ENCODE measurements at regions not wholly inside any gene's neighbourhood (a gene's known extent, or its start where the extent isn't known, plus 50 kb on each side); places are given as distances from the start of the nearest gene placed in this dataset.
"Not testable (repeated sequence)": the region's sequence is repeated elsewhere in the genome, so short reads cannot be mapped to it uniquely, and the experiment has no call there.

DNA sequence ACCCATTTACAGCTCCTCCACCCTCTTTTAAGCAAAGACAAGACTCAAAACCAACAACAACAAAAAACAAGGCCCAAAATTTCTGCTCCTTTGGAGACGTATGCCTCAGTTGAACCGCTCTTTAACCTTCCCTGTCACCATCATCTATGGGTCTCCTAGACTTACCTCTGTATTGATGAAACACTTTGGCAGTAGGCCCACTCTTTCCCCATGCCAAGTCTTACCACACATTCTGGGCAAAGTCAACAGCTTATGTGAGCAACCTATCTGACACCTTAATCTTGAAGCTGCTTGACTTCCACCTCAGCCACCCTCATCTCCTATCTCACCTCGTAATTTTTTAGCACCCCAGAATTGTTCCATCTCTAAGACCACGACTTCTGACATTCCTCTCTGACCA lies 99.7 kb upstream of the CXorf66 start:
- no peak for DNase-seq

DNA sequence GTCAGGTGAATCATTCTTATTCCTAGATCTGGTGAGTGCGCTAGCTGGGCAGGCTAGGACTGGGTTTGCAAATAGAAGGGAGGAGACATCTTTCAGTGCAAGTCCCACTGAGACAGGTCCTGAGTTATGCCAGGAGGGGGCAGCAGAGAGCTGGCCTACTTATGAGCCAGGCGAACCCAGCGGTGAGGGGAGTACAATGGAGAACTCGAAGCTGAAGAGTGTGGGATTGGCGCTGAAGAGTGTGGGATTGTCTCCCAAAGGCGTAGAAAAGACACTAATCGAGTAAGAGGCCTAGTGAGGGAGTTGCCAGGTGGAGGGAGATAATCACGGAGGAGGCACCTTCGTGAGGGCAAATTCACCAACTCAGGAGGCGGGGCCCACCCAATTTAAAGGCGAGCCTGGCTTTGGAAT lies 91.7 kb upstream of the CXorf66 start:
- peak; percentile 56 for DNase-seq

DNA sequence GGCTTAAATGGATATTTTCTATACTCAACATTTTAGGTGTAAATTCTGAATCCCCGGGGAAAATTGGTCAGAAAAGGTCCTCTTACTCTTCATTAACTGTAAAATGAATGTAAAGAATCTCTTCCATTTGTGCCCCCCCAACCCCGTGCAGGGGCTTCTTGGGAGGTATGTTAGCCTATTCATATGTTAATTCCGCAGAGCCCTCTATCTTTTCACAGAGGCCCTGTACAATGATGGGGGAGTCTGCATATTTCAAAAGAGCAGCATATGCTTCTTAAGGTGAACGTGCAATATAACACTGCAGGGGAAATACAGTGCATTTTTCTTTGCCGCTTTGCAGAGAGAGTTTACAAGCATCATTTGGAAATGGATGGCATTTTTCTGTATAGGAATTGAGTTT lies 88.5 kb upstream of the CXorf66 start:
- DNase-seq: no peak

DNA sequence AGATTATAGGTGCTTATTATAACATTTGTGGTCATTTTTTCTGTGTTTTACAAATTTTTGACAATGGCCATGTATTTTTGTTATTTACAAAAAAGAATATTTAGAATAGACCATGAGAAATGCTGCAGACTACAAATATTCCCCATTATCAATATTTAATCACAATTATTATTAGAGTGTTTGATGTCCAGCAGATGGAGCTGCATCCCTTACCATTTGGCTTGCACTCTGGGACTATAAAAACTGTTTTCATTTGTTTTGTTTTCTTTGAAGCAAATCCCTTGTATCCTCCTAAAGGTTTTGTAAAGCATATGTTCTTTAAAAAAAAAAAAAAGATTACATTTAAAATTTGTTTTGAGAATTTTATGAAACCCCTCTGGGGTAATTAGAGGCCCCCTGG lies 85.6 kb upstream of the CXorf66 start:
- DNase-seq: no peak

DNA sequence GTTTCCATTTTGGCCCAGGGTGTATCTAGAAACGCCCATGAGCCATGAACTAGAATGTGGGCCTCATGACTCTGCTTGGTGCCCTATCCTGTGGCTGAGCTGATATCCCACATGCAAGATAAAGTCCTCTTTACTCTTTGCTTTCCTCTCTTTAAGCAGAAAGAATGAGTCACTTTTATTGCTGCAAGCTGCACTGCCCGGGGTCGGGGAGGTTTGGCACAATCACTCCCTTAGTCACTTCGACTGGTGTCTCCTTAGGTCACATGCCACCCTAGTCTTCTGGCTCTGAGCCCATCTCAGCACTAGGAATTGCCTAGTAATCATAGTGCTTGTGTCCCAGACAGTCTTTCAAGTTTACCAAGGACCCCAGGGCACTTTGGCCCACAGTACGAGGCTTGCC lies 75.1 kb upstream of the CXorf66 start:
- DNase-seq: no peak

DNA sequence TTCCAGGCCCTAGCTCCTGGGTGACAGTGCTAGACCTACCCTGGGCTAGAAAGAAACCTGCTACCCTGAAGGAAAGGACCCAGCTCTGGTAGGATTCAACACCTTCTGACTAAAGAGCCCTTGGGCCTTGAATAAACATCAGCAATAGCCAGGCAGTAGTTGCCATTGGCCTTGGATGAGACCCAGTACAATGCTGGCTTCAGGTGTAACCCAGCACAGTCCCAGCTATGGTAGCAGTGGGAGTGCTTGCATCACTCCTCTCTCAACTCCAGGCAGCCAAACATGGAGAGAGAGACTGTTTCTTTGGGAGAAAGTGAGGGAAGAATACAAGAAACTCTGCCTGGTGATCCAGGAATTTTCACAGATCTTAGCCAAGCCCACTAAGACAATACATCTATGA lies 73.5 kb upstream of the CXorf66 start:
- no peak for DNase-seq

DNA sequence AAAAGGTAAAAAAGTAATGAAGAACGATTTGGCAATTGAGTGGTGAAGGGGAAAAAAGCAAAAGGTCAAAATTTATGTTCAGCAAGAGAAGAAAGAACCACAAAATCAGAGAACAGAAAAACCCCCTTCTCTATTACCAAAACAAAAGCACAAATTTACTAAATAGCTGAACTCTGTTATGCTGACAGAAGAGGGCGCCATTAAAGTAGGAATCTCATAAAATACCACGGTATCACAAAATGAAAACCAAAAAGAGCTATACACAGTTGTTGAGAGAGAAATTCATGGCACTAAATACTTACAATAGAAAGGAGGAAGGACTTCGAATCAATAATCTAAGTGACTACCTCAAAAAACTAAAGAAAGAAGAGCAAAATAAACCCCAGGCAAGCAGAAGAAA lies 69.6 kb upstream of the CXorf66 start:
- DNase-seq: peak; percentile 9

DNA sequence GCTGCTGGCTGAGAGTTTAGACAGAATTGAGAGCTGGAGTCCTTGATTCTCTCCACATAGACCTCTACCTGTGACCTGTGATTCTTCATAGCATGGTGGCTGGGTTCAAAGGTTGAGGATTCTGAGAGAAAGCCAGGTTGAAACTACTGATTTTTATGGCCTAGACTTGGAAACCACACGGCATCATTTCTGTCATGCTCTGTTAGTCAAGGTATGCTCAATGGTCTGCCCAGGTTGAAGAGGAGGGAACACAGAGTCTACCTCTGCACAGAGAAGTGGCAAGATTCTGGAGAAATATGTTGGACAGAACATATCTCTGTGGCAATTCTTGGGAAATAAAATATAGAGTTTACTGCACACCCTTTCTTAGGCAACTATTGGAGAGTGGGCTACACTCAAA lies 57.2 kb upstream of the CXorf66 start:
- no peak for DNase-seq

DNA sequence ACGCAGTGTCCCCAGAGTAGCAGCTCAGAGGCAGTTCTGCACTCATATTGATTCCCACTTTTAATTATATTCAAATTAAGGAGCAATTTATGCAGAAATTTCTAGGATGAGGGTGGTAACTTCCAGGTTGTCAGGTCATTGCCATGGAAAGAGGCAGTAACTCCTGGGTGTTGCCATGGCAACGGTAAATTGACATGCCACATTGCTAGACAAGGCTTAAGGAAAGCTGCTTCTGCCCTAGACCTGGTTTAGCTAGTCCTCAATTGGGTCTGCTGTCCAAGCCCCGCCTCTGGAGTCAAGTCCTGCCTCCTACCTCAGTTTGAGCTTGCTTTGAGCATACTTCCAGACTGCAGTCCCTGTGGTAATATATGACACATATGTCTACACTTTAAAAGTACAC lies 53.8 kb upstream of the CXorf66 start:
- DNase-seq: not testable (repeated sequence)
